Nephron progenitor cell (in vitro differentiated cells): ENCODE measurements at regions not wholly inside any gene's neighbourhood (a gene's known extent, or its start where the extent isn't known, plus 50 kb on each side); places are given as distances from the start of the nearest gene placed in this dataset.

Source experiments
- DNase-seq: peaks from one replicate; pipeline ENCODE4 v3.0.0; 2021
- H3K27ac Mint-ChIP-seq: 2 replicates; pipeline ENCODE4 v1.8.0; 2021; ENCODE audit warnings: mild to moderate bottlenecking, moderate library complexity, mixed read lengths
- H3K27me3 Mint-ChIP-seq: 2 replicates; pipeline ENCODE4 v1.8.0; 2021; ENCODE audit warnings: mild to moderate bottlenecking, low read depth, mixed read lengths; ENCODE audit not compliant: poor library complexity
- H3K36me3 Mint-ChIP-seq: 2 replicates; pipeline ENCODE4 v1.8.0; 2021; ENCODE audit warnings: low read depth, mixed read lengths
- H3K4me1 Mint-ChIP-seq: 2 replicates; pipeline ENCODE4 v1.8.0; 2021; ENCODE audit warnings: mixed read lengths
- H3K4me3 Mint-ChIP-seq: 2 replicates; pipeline ENCODE4 v1.8.0; 2021; ENCODE audit warnings: mild to moderate bottlenecking, moderate library complexity, mixed read lengths
- H3K9me3 Mint-ChIP-seq: 2 replicates; pipeline ENCODE4 v1.8.0; 2021; ENCODE audit warnings: mild to moderate bottlenecking, moderate library complexity, mixed read lengths
- CTCF ChIP-seq: fragments of 200-600 bp; sonication (generic); IDR thresholded peaks from 2 replicates; pipeline ENCODE4 v1.5.0; 2021; ENCODE audit warnings: antibody characterized with exemption

DNA sequence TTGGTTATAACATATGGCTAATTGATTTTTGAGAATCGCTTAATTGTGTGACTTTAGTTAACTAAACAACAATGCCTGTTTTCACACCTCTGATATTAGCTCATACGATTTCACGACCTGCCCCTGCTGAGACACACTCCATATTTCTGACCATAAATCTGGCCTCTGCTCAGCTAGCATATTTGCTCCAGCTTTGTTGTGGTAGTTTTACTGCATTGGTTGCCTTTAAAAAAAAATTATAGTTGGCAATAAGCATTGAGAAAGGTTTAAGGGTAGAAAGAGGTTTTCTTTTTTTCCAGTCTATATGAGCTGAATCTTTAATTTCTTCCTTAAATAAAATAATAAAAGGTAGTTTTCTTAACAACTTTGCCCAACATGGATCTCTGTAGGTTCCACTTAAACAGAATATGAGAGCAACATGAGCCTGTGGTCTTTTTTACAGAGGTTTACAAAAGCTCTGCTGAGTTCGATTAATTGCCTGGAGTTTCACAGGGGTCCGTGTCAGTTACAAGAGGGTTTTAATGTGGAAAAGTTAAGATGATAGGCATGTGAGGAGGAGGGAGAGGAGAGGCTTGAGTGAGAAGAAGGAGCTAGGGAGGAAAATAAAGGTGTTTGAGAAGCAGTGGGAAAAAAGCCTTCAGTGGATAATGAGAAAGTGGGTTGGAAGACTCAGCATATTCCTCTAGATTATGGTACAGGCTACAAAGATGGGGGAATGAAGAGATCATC, 318.2 kb downstream of the CXCL12 start:
- H3K27ac Mint-ChIP-seq: peak overlapping the region; percentile 52
- H3K27me3 Mint-ChIP-seq: peaks cover 13% of the 10 kb centered on the region
- H3K36me3 Mint-ChIP-seq: no peaks in the 10 kb centered on the region
- TF ChIP-seq CTCF: no peak
- H3K4me3 Mint-ChIP-seq: no peak overlapping the region
- no peak for DNase-seq
- no peaks in the 10 kb centered on the region for H3K9me3 Mint-ChIP-seq
- H3K4me1 Mint-ChIP-seq: peaks cover 41% of the 10 kb centered on the region

GRCh38 chr10:44065788-44066526, 318.9 kb downstream of the CXCL12 start:
- Mint-ChIP-seq H3K36me3 (no peaks in the 10 kb centered on the region), H3K9me3 (no peaks in the 10 kb centered on the region), H3K4me1 (peaks cover 49% of the 10 kb centered on the region), H3K27me3 (peaks cover 12% of the 10 kb centered on the region), H3K27ac (no peak overlapping the region), H3K4me3 (no peak overlapping the region)
- no peak for DNase-seq
- TF ChIP-seq CTCF: no peak

DNA sequence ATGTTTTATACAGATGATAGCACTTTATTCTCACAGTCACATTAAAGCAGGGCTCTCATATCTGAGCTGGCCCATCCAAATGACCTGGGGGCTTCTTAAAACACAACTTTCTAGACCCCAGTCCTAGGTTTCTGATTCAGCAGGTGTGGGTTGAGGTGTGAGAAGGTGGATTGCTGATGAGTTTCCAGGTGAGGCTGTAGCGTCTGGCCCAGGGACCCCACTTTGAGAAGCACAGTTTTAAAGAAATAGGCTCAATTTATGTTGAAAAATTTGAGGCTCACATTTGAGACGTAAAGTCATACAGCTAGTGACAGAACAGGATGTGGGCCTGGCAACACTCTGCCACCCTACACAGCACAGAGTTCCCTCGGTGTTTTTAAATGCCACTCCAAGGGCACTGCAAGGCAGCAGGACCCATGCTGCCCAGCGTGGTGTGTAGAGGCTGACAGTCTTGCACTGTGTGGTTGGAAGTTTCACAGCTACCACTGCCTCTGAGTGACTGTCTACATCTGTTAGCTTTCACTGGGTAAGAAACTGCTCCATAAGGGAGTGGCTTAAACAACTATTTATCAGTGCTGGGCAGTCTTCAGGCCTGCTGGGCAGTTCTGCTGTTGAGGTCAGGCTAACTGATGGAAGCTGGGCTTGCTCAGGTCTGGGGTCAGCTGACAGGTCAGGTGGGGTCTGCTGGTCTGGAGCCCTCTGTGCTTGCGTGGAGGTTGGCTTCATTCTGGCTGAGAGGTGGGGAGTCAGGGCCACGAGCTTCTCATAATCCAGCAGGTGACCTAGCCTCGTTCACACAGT, 319.7 kb downstream of the CXCL12 start:
- H3K27me3 Mint-ChIP-seq: peaks cover 15% of the 10 kb centered on the region
- no peak overlapping the region for H3K4me3 Mint-ChIP-seq
- H3K36me3 Mint-ChIP-seq: no peaks in the 10 kb centered on the region
- no peak for TF ChIP-seq CTCF
- H3K27ac Mint-ChIP-seq: no peak overlapping the region
- H3K9me3 Mint-ChIP-seq: no peaks in the 10 kb centered on the region
- H3K4me1 Mint-ChIP-seq: peaks cover 56% of the 10 kb centered on the region
- DNase-seq: no peak

DNA sequence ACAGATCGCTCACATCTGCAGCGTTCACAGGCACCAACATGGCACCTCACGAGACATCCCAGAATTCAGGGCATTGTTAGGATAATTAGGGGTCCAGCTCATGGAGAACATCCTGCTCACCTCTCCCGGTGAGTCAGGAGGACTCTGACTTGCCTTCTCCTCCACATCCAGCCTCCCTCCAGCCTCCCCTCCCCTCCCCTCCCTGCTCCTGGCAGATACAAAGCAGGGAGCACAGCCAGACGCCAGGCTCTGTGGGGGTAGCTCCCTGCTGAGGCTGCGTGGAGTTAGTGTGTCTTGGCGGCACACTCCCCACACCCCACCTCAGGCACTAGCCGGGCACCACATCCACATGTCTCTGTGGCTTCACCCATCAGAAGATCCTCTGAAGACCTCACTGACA, 320.6 kb downstream of the CXCL12 start:
- no peaks in the 10 kb centered on the region for H3K9me3 Mint-ChIP-seq
- DNase-seq: no peak
- peaks cover 64% of the 10 kb centered on the region for H3K4me1 Mint-ChIP-seq
- H3K27ac Mint-ChIP-seq: no peak overlapping the region
- peaks cover 15% of the 10 kb centered on the region for H3K27me3 Mint-ChIP-seq
- TF ChIP-seq CTCF: no peak
- no peaks in the 10 kb centered on the region for H3K36me3 Mint-ChIP-seq
- H3K4me3 Mint-ChIP-seq: no peak overlapping the region

- Mint-ChIP-seq H3K27ac (no peak overlapping the region), H3K4me1 (peaks cover 62% of the 10 kb centered on the region), H3K4me3 (no peak overlapping the region), H3K36me3 (no peaks in the 10 kb centered on the region), H3K9me3 (no peaks in the 10 kb centered on the region), H3K27me3 (peaks cover 15% of the 10 kb centered on the region)
- no peak for DNase-seq
- TF ChIP-seq CTCF: no peak
These were observed 321.2 kb downstream of the CXCL12 start for GRCh38 chr10:44063686-44064085.
